Choroid plexus epithelial cell (primary cell): ENCODE measurements at regions not wholly inside any gene's neighbourhood (a gene's known extent, or its start where the extent isn't known, plus 50 kb on each side); places are given as distances from the start of the nearest gene placed in this dataset.

Experiments
- DNase-seq: peaks from one replicate; pipeline ENCODE4 v3.0.0-alpha.2; 2010; ENCODE audit warnings: low read depth
- H3K4me3 ChIP-seq: 2 replicates; pipeline ENCODE4 v1.5.1; 2011; ENCODE audit warnings: low read depth, mild to moderate bottlenecking, control low read depth, low read length, moderate library complexity
- TF ChIP-seq, protein P1 (sequence below): conservative IDR thresholded peaks from 2 replicates; pipeline ENCODE4 v1.5.1; 2011; ENCODE audit warnings: low read depth, mild to moderate bottlenecking, control low read depth, inconsistent platforms, low read length, moderate library complexity

DNA sequence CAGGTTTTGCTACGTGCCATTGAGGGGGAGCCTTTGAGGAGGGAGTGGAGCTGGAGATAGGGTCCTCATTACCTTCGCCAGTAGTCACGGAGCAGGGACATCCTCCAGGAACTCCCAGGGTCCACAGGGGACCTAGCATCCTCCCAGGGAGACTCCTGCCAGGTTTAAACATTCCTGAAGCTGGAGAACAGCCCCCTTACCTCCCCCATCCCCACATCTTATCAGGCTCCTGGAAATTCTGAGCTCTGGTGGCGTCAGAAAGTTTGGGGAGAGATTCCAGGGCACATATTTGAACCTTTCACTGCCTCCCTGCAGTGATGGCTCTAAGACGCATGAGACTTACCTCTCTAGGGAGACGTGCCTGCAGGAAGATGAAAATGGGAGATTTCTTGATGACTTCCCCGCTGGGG, 192.3 kb upstream of the GSC start:
- no peak for DNase-seq
- H3K4me3 ChIP-seq: no peak overlapping the region
- TF ChIP-seq, protein P1, sequence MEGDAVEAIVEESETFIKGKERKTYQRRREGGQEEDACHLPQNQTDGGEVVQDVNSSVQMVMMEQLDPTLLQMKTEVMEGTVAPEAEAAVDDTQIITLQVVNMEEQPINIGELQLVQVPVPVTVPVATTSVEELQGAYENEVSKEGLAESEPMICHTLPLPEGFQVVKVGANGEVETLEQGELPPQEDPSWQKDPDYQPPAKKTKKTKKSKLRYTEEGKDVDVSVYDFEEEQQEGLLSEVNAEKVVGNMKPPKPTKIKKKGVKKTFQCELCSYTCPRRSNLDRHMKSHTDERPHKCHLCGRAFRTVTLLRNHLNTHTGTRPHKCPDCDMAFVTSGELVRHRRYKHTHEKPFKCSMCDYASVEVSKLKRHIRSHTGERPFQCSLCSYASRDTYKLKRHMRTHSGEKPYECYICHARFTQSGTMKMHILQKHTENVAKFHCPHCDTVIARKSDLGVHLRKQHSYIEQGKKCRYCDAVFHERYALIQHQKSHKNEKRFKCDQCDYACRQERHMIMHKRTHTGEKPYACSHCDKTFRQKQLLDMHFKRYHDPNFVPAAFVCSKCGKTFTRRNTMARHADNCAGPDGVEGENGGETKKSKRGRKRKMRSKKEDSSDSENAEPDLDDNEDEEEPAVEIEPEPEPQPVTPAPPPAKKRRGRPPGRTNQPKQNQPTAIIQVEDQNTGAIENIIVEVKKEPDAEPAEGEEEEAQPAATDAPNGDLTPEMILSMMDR: no peak

DNA sequence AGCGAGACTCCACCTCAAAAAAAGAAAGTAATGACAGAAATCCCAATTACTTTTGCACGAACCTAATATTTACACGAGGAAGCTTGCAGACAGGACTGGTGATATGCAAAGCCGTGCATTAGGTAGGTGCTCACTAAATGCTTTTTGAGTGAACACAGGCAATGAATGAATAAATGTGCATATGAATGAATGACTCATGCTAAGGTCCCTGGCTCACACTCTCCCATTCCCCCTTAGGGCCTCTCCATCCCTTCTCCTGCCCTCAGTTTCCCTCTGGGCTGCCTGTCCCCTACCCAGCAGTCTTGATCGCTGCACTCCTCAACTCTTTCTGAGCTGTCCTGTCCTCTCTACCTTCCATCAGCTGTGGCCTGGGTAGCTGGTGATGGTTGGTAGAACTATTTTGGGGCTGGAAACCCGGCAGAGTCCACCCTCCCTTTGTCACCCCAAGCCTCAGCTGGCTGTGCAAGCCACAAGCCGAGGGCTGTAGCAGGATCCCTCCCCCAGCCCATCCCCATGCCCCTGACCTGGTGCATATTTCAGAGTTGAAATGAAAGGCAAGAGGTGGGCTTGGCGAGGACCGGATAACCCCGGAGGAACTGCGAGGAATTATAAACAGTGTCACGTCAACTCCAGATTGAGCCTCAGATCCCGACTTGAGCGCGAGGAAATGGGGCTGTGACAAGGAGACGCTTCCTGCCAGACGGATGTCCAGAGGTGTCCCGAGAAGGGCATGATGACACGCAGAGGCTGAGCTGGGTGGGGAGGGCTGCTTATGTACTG, 191.7 kb upstream of the GSC start:
- TF ChIP-seq, protein P1: no peak
- no peak overlapping the region for H3K4me3 ChIP-seq
- DNase-seq: no peak

DNA sequence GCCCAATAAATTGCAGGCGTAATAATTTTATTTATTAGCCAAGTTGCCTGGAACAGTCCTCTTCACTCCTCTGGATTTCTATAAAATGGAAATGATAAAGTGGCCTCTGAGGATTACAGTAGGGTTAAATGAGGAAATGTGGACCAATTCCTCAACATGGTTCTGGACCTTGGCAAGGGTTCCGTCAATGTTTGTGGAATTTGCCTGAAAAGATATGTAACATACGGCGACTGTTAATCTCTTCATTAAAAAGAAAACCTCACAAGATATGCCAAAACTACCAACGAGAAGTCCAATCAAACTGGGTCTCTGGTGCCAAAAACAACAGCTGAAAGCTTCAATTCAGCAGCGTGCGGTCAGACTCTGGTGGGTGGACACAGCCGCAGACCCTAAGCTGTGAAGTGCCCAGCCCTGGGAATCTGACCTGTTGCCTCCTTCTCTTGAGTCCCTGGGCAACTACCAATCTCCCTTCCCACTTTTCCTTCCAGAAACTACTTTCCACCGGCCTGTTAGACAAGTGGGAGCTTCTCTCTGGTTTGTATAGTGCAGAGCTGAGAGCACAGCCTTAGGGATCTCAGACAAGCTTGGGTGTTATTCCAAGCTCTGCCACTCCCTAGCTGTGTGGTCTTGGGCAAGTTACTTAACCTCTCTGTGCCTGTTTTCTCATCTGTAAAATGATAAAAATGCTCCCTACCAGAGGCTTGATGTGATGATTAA, 190.5 kb upstream of the GSC start:
- no peak overlapping the region for H3K4me3 ChIP-seq
- DNase-seq: no peak
- TF ChIP-seq, protein P1: no peak

DNA sequence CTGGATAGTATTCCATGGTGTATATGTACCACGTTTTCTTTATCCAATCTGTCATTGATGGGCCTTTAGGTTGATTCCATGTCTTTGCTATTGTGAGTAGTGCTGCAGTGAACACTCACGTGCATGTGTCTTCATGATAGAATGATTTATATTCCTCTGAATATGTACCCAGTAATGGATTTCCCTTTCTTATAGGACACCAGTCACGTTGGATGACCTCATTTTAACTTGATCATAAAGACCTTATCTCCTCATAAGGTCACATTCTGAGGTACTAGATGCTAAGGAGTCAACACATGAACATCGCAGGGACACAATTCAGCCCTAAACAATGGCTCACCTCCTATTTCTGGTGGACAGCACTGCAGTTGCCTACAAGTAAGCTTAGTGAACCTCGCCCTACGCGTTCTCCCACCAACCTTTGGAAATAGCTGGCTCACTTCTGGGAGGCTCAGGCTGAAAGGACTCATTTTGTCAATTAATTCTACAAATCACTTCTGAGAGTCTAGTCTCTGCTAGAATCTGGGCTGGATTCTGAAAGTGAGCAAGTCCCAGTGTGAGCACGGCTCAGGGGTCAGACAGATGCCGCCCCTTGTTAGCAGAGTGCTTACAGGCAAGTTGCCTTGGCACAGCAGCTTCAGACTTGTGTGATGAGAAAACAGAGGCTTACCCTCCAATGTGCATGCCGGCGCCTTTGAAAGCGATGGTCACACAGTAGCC, 183.8 kb upstream of the GSC start:
- TF ChIP-seq, protein P1: no peak
- DNase-seq: no peak
- H3K4me3 ChIP-seq: no peak overlapping the region

DNA sequence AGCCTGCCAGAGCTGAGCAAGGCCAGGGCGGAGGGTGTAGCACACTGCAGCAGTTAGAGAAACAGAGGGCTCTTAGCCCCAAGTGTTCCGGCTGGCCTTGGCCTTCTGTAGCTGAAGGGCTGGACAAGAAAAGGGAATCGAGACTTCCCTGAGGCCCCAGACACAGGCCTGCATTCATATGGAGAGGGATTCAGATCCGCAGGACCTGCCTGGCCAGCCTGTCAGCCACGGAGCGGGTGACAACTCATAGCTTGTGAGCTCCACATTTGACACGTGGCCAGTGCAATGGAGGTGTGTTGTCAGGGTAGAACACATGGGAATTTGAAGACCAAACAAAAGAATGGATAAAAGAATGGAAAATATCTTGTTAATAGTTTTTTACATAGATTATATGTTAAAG, 182.2 kb upstream of the GSC start:
- TF ChIP-seq, protein P1: no peak
- no peak overlapping the region for H3K4me3 ChIP-seq
- no peak for DNase-seq

DNA sequence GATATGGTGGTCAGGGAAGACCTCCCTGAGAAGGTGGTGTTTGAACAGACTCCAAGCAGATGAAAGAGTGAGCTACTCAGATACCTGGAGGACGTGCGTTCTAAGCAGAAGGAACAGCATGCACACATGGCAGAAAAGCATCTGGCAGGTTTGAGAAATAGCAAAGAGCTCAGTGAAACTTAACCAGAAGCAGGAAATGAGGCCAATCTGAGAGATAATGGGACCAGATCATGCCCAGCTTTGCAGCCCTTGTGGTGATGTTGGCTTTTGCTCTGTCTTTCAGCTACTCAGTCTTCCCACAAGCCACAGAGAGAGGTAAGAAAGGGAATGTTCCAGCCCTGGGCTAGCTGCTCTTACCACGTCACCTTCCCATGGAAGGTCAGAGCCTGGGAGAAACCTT, 176.3 kb upstream of the GSC start:
- DNase-seq: no peak
- TF ChIP-seq, protein P1: no peak
- no peak overlapping the region for H3K4me3 ChIP-seq
